ENCODE measurements at regions not wholly inside any gene's neighbourhood (a gene's known extent, or its start where the extent isn't known, plus 50 kb on each side); places are given as distances from the start of the nearest gene placed in this dataset.

- Histone ChIP-seq H4K20me1 (ENCODE audit: low read depth) (no peaks in the 10 kb centered on the region), H3K9ac (no peak overlapping the region), H3K27ac (no peak overlapping the region), H3K79me2 (ENCODE audit: low read depth) (no peaks in the 10 kb centered on the region), H3K9me3 (ENCODE audit: low read depth) (no peaks in the 10 kb centered on the region), H3K4me3 (no peak overlapping the region), H2AFZ (replicated peaks) (no peak overlapping the region), H3K4me1 (no peaks in the 10 kb centered on the region), H3K36me3 (no peaks in the 10 kb centered on the region), H3K4me2 (no peak overlapping the region), H3K27me3 (no peaks in the 10 kb centered on the region), H3F3A (ENCODE audit: low read depth) (no peaks in the 10 kb centered on the region)
- Mint-ChIP-seq H3K9me3 (no peaks in the 10 kb centered on the region), H3K27me3 (ENCODE audit: insufficient read depth, low read depth) (no peaks in the 10 kb centered on the region), H3K4me1 (peaks cover 6% of the 10 kb centered on the region), H3K27ac (no peak overlapping the region), H3K36me3 (no peaks in the 10 kb centered on the region), H3K4me3 (no peak overlapping the region)
- TF ChIP-seq EZH2 (IDR thresholded peaks at IDR 0.05), result no peak
- no peak for TF ChIP-seq EZH2phosphoT487 (IDR thresholded peaks at IDR 0.05)
- TF ChIP-seq, protein P1, sequence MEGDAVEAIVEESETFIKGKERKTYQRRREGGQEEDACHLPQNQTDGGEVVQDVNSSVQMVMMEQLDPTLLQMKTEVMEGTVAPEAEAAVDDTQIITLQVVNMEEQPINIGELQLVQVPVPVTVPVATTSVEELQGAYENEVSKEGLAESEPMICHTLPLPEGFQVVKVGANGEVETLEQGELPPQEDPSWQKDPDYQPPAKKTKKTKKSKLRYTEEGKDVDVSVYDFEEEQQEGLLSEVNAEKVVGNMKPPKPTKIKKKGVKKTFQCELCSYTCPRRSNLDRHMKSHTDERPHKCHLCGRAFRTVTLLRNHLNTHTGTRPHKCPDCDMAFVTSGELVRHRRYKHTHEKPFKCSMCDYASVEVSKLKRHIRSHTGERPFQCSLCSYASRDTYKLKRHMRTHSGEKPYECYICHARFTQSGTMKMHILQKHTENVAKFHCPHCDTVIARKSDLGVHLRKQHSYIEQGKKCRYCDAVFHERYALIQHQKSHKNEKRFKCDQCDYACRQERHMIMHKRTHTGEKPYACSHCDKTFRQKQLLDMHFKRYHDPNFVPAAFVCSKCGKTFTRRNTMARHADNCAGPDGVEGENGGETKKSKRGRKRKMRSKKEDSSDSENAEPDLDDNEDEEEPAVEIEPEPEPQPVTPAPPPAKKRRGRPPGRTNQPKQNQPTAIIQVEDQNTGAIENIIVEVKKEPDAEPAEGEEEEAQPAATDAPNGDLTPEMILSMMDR (IDR thresholded peaks at IDR 0.05), result no peak
- no peak for DNase-seq (ENCODE audit: low spot score)
Observed at GRCh38 chr21:22890656-22891055, 1892.4 kb downstream of the NCAM2 start.

DNA sequence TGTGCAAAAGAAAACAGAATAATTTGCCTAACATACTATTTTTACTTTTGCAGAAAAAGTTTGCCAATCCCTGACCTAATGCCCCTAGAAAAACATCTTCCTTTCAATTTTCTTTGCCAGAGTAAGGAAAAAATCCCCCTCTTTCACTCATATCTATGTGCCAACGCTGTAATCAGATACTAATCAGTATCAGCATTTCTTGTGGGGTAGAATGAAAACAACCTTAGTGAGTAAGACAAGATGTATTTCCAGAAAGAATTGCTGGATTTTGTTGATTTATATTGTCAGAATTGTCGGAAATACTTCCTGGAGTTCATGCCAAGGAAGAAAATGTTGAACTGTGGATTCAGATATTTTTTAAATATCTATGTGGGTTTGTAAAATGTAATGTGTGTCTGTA, 1893.8 kb downstream of the NCAM2 start:
- no peak overlapping the region for H3K9ac ChIP-seq
- H4K20me1 ChIP-seq (ENCODE audit: low read depth), result no peaks in the 10 kb centered on the region
- H3K27me3 ChIP-seq, result no peaks in the 10 kb centered on the region
- H3K27ac ChIP-seq, result no peak overlapping the region
- no peaks in the 10 kb centered on the region for H3K36me3 ChIP-seq
- Mint-ChIP-seq H3K4me1 (peaks cover 6% of the 10 kb centered on the region), H3K27ac (no peak overlapping the region), H3K9me3 (no peaks in the 10 kb centered on the region), H3K27me3 (ENCODE audit: insufficient read depth, low read depth) (no peaks in the 10 kb centered on the region), H3K4me3 (no peak overlapping the region), H3K36me3 (no peaks in the 10 kb centered on the region)
- TF ChIP-seq EZH2phosphoT487 (IDR thresholded peaks at IDR 0.05) (no peak), EZH2 (IDR thresholded peaks at IDR 0.05) (no peak)
- TF ChIP-seq, protein P1 (IDR thresholded peaks at IDR 0.05), result no peak
- no peak overlapping the region for H2AFZ ChIP-seq (replicated peaks)
- no peaks in the 10 kb centered on the region for H3K4me1 ChIP-seq
- no peak overlapping the region for H3K4me2 ChIP-seq
- H3F3A ChIP-seq (ENCODE audit: low read depth), result no peaks in the 10 kb centered on the region
- H3K9me3 ChIP-seq (ENCODE audit: low read depth), result no peaks in the 10 kb centered on the region
- no peak overlapping the region for H3K4me3 ChIP-seq
- no peak for DNase-seq (ENCODE audit: low spot score)
- no peaks in the 10 kb centered on the region for H3K79me2 ChIP-seq (ENCODE audit: low read depth)

GRCh38 chr21:22892740-22893139, 1894.5 kb downstream of the NCAM2 start:
- H3K27ac ChIP-seq, result no peak overlapping the region
- H3K4me1 Mint-ChIP-seq, result peaks cover 6% of the 10 kb centered on the region
- H4K20me1 ChIP-seq (ENCODE audit: low read depth), result no peaks in the 10 kb centered on the region
- DNase-seq (ENCODE audit: low spot score), result no peak
- TF ChIP-seq, protein P1 (IDR thresholded peaks at IDR 0.05), result no peak
- TF ChIP-seq EZH2phosphoT487 (IDR thresholded peaks at IDR 0.05) (no peak), EZH2 (IDR thresholded peaks at IDR 0.05) (no peak)
- no peaks in the 10 kb centered on the region for H3K79me2 ChIP-seq (ENCODE audit: low read depth)
- no peak overlapping the region for H3K4me3 Mint-ChIP-seq
- no peaks in the 10 kb centered on the region for H3K4me1 ChIP-seq
- H3K9ac ChIP-seq, result no peak overlapping the region
- H3K4me2 ChIP-seq, result no peak overlapping the region
- no peaks in the 10 kb centered on the region for H3K36me3 Mint-ChIP-seq
- no peaks in the 10 kb centered on the region for H3K9me3 Mint-ChIP-seq
- H2AFZ ChIP-seq (replicated peaks), result no peak overlapping the region
- no peaks in the 10 kb centered on the region for H3K27me3 ChIP-seq
- no peaks in the 10 kb centered on the region for H3F3A ChIP-seq (ENCODE audit: low read depth)
- H3K27me3 Mint-ChIP-seq (ENCODE audit: insufficient read depth, low read depth), result no peaks in the 10 kb centered on the region
- H3K9me3 ChIP-seq (ENCODE audit: low read depth), result no peaks in the 10 kb centered on the region
- H3K27ac Mint-ChIP-seq, result no peak overlapping the region
- no peak overlapping the region for H3K4me3 ChIP-seq
- no peaks in the 10 kb centered on the region for H3K36me3 ChIP-seq

All from neural progenitor cell (in vitro differentiated cells).